OCI-LY7 (cell line): ENCODE measurements at regions not wholly inside any gene's neighbourhood (a gene's known extent, or its start where the extent isn't known, plus 50 kb on each side); places are given as distances from the start of the nearest gene placed in this dataset. TPM values are rescaled to one million over a fixed set of nuclear protein-coding genes. Genes with fewer than 3 reads are reported as not detected.
A peak's percentile ranks its signal among the peaks of the same experiment; 100 is the strongest.

ENCODE experiments used
- BruUV-seq: library from RNA; stranded (reverse); fragments of 400-500 nt; replicated peaks from 2 replicates; lab custom pipeline; 2021; lab: Mats Ljungman, UMichigan
- CTCF ChIA-PET: fragments of 300-600 bp; sonication (Branson Sonifier 250); formaldehyde crosslinking; loops from one replicate; lab custom pipeline; 2022; ENCODE audit warnings: antibody characterized with exemption; ENCODE audit not compliant: unreplicated experiment; lab: Charles Lee
- POLR2A ChIA-PET: fragments of 300-600 bp; sonication (Branson Sonifier 250); formaldehyde crosslinking; loops from one replicate; lab custom pipeline; 2022; ENCODE audit warnings: antibody characterized with exemption; lab: Charles Lee
- DNase-seq: peaks from one replicate; pipeline ENCODE4 v3.0.0-alpha.2; 2015; ENCODE audit warnings: low spot score
- H2AFZ ChIP-seq: fragments of 200-600 bp; sonication (generic), shearing (Covaris generic); 2 replicates; pipeline ENCODE4 v1.6.1; 2014; ENCODE audit warnings: mild to moderate bottlenecking, antibody characterized with exemption, low read length, moderate library complexity
- H3K27ac ChIP-seq: fragments of 200-600 bp; sonication (generic); 2 replicates; pipeline ENCODE4 v1.5.1; 2014; ENCODE audit warnings: mixed run types, low read depth, mild to moderate bottlenecking, moderate library complexity, low read length, inconsistent platforms; ENCODE audit not compliant: poor library complexity, severe bottlenecking
- H3K36me3 ChIP-seq: fragments of 200-600 bp; sonication (generic); 2 replicates; pipeline ENCODE4 v1.6.1; 2014; ENCODE audit warnings: mild to moderate bottlenecking, antibody characterized with exemption, low read length, moderate library complexity, mixed read lengths; ENCODE audit not compliant: insufficient read depth
- H3K4me1 ChIP-seq: fragments of 200-600 bp; sonication (generic); 2 replicates; pipeline ENCODE4 v1.5.1; 2014; ENCODE audit warnings: mild to moderate bottlenecking, low read length; ENCODE audit not compliant: insufficient read depth, poor library complexity, severe bottlenecking
- H3K4me2 ChIP-seq: fragments of 200-600 bp; sonication (generic); 2 replicates; pipeline ENCODE4 v1.6.1; 2014; ENCODE audit warnings: mild to moderate bottlenecking, low read length
- H3K4me3 ChIP-seq: fragments of 200-600 bp; sonication (generic); 2 replicates; pipeline ENCODE4 v1.5.1; 2014; ENCODE audit warnings: mild to moderate bottlenecking, low read depth, low read length; ENCODE audit not compliant: poor library complexity, severe bottlenecking
- H3K79me2 ChIP-seq: fragments of 200-600 bp; sonication (generic); 2 replicates; pipeline ENCODE4 v1.6.1; 2016; ENCODE audit warnings: low read depth, mild to moderate bottlenecking, low read length, moderate library complexity, mixed read lengths; ENCODE audit not compliant: insufficient read depth
- H3K9me2 ChIP-seq: fragments of 200-600 bp; sonication (generic); 2 replicates; pipeline ENCODE4 v1.6.1; 2016; ENCODE audit warnings: mild to moderate bottlenecking, low read length, mixed read lengths; ENCODE audit not compliant: insufficient read depth
- H3K9me3 ChIP-seq: fragments of 200-600 bp; sonication (generic); 2 replicates; pipeline ENCODE4 v1.6.1; 2014; ENCODE audit warnings: mild to moderate bottlenecking, mixed run types, low read length, mixed read lengths
- H4K20me1 ChIP-seq: fragments of 200-600 bp; sonication (generic); 2 replicates; pipeline ENCODE4 v1.6.1; 2014; ENCODE audit warnings: mild to moderate bottlenecking, antibody characterized with exemption, low read length, moderate library complexity, mixed read lengths; ENCODE audit not compliant: insufficient read depth
- CTCF ChIP-seq: fragments of 200-600 bp; sonication (generic); conservative IDR thresholded peaks from 2 replicates; pipeline ENCODE4 v1.5.1; 2014; ENCODE audit warnings: mild to moderate bottlenecking, antibody characterized with exemption, low read length, moderate library complexity, mixed read lengths
- EZH2phosphoT487 ChIP-seq: fragments of 200-600 bp; sonication (generic); IDR thresholded peaks from 2 replicates; pipeline ENCODE4 v1.6.1; 2018; ENCODE audit warnings: low read depth, borderline replicate concordance, mild to moderate bottlenecking, mixed run types, antibody characterized with exemption, low read length, moderate library complexity, mixed read lengths
- intact Hi-C: fragments of 100-400 bp; cut with micrococcal nuclease; formaldehyde crosslinking; loops from one replicate; pipeline ENCODE4 v1.10.0; 2022; ENCODE audit not compliant: unreplicated experiment
- small RNA-seq: library from RNA; depleted of rRNA; stranded (forward); fragments of <200 nt; gene quantifications from one replicate; pipeline ENCODE3, GENCODE V24; 2014

DNA sequence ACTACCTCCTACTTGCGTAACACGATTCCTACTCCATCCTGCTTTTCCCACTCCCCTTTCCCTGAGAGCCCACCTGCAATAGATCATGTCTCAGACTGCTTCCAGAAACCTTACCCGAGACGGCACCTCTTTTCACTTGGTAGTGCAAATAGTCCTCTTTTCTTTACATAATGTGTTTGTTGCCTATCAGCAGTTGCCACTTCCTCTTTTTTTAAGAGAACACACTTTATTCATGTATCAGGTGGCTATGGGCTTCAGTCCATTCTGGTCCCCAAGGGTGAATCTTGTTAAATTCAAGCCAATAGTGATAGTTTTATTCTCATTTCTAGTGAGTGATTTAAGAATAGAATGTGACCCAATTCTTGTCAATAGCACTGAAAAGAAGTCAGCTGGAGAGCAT lies 57.7 kb upstream of the FERMT1 start:
- Histone ChIP-seq H3K9me2 (no peaks in the 10 kb centered on the region), H3K4me2 (no peak overlapping the region), H2AFZ (no peak overlapping the region), H3K27ac (no peak overlapping the region), H4K20me1 (no peaks in the 10 kb centered on the region), H3K9me3 (no peaks in the 10 kb centered on the region), H3K4me3 (no peak overlapping the region), H3K79me2 (no peaks in the 10 kb centered on the region), H3K4me1 (no peaks in the 10 kb centered on the region), H3K36me3 (no peaks in the 10 kb centered on the region)
- CTCF ChIA-PET, result no interaction called here
- no TSS peak for BruUV-seq
- POLR2A ChIA-PET, result interaction anchor here (1.3 kb wide), 1 partner anchor 11 kb away, joined by 4 read pairs; no protein-coding TSS in a partner anchor
- intact Hi-C loops, result no loop called here
- no peak for DNase-seq
- TF ChIP-seq EZH2phosphoT487 (no peak), CTCF (no peak)

- ChIA-PET CTCF (no interaction called here), POLR2A (no interaction called here)
- Histone ChIP-seq H3K79me2 (no peaks in the 10 kb centered on the region), H3K36me3 (no peaks in the 10 kb centered on the region), H3K4me1 (no peaks in the 10 kb centered on the region), H3K4me2 (no peak overlapping the region), H3K9me2 (no peaks in the 10 kb centered on the region), H3K4me3 (no peak overlapping the region), H3K27ac (no peak overlapping the region), H3K9me3 (no peaks in the 10 kb centered on the region), H4K20me1 (no peaks in the 10 kb centered on the region), H2AFZ (no peak overlapping the region)
- BruUV-seq, result no TSS peak
- intact Hi-C loops, result no loop called here
- peak; percentile 13 for DNase-seq
- TF ChIP-seq EZH2phosphoT487 (no peak), CTCF (peak; percentile 63)
Observed at GRCh38 chr20:6178537-6178936, 55.7 kb upstream of the FERMT1 start.

- no peak for DNase-seq
- no peak overlapping the region for H3K4me3 ChIP-seq
- no peaks in the 10 kb centered on the region for H3K9me2 ChIP-seq
- TF ChIP-seq CTCF, result no peak
- H3K4me2 ChIP-seq, result no peak overlapping the region
- H3K36me3 ChIP-seq, result no peaks in the 10 kb centered on the region
- CTCF ChIA-PET, result no interaction called here
- no peak overlapping the region for H2AFZ ChIP-seq
- POLR2A ChIA-PET, result interaction anchor here (0.9 kb wide), 1 partner anchor 11 kb away, joined by 3 read pairs; no protein-coding TSS in a partner anchor
- H4K20me1 ChIP-seq, result no peaks in the 10 kb centered on the region
- H3K27ac ChIP-seq, result no peak overlapping the region
- H3K4me1 ChIP-seq, result no peaks in the 10 kb centered on the region
- intact Hi-C loops, result no loop called here
- H3K9me3 ChIP-seq, result no peaks in the 10 kb centered on the region
- BruUV-seq, result no TSS peak
- no peaks in the 10 kb centered on the region for H3K79me2 ChIP-seq
Observed at GRCh38 chr20:6173481-6173880, 50.7 kb upstream of the FERMT1 start.

Small RNAs in the stretch of these regions (small RNA-seq; reads per million reads assigned to genes)
- gene AL109618.2, result not detected
